Liver (tissue), 3 donors: ENCODE measurements at regions not wholly inside any gene's neighbourhood (a gene's known extent, or its start where the extent isn't known, plus 50 kb on each side); places are given as distances from the start of the nearest gene placed in this dataset.

ENCODE experiments used
- ATF3 ChIP-seq: IDR thresholded peaks from 2 replicates; pipeline ENCODE4 v1.6.1; 2016; ENCODE audit warnings: antibody characterized with exemption
- FOXA1 ChIP-seq: IDR thresholded peaks from 2 replicates; pipeline ENCODE4 v1.6.1; 2016; ENCODE audit warnings: antibody characterized with exemption
- GABPA ChIP-seq, 2 donors: IDR thresholded peaks in 1 of 2; conservative IDR thresholded peaks in 1 of 2; 2 replicates each; pipeline ENCODE4 v1.6.1; 2016; ENCODE audit warnings: antibody characterized with exemption in 2 of 2, mild to moderate bottlenecking in 1 of 2, moderate library complexity in 1 of 2
- HNF4A ChIP-seq, 2 donors: conservative IDR thresholded peaks; 2 replicates each; pipeline ENCODE4 v1.6.1; 2016; ENCODE audit warnings: antibody characterized with exemption in 2 of 2, mild to moderate bottlenecking in 2 of 2
- HNF4G ChIP-seq: IDR thresholded peaks from 2 replicates; pipeline ENCODE4 v1.6.1; 2016; ENCODE audit warnings: antibody characterized with exemption
- JUND ChIP-seq, 2 donors: IDR thresholded peaks; 2 replicates each; pipeline ENCODE4 v1.6.1; 2016; ENCODE audit warnings: antibody characterized with exemption in 2 of 2
- RAD21 ChIP-seq, 2 donors: IDR thresholded peaks; 2 replicates each; pipeline ENCODE4 v1.6.1; 2016; ENCODE audit warnings: antibody characterized with exemption in 2 of 2, mild to moderate bottlenecking in 2 of 2
- SP1 ChIP-seq: IDR thresholded peaks from 2 replicates; pipeline ENCODE4 v1.6.1; 2018; ENCODE audit warnings: antibody characterized with exemption, mild to moderate bottlenecking
- TAF1 ChIP-seq: conservative IDR thresholded peaks from 2 replicates; pipeline ENCODE4 v1.6.1; 2016; ENCODE audit warnings: antibody characterized with exemption, mild to moderate bottlenecking
- YY1 ChIP-seq: IDR thresholded peaks from 2 replicates; pipeline ENCODE4 v1.6.1; 2016; ENCODE audit warnings: antibody characterized with exemption, mild to moderate bottlenecking
- TF ChIP-seq, protein P1 (sequence below): fragments of 150-350 bp; IDR thresholded peaks from 2 replicates; pipeline ENCODE4 v1.5.1; 2017; ENCODE audit warnings: improper control_type of control experiment, low read depth, low read length; ENCODE audit not compliant: missing input control
- TF ChIP-seq, protein P2 (sequence below): IDR thresholded peaks from 2 replicates; pipeline ENCODE4 v1.6.1; 2016; ENCODE audit warnings: antibody characterized with exemption, mild to moderate bottlenecking
- TF ChIP-seq, protein P3 (sequence below): IDR thresholded peaks from 2 replicates; pipeline ENCODE4 v1.6.1; 2016; ENCODE audit warnings: antibody characterized with exemption
- TF ChIP-seq, protein P4 (sequence below): IDR thresholded peaks from 2 replicates; pipeline ENCODE4 v1.6.1; 2016; ENCODE audit warnings: antibody characterized with exemption
- donor health status: healthy.
- donor health status: healthy.

- TF ChIP-seq, protein P1, sequence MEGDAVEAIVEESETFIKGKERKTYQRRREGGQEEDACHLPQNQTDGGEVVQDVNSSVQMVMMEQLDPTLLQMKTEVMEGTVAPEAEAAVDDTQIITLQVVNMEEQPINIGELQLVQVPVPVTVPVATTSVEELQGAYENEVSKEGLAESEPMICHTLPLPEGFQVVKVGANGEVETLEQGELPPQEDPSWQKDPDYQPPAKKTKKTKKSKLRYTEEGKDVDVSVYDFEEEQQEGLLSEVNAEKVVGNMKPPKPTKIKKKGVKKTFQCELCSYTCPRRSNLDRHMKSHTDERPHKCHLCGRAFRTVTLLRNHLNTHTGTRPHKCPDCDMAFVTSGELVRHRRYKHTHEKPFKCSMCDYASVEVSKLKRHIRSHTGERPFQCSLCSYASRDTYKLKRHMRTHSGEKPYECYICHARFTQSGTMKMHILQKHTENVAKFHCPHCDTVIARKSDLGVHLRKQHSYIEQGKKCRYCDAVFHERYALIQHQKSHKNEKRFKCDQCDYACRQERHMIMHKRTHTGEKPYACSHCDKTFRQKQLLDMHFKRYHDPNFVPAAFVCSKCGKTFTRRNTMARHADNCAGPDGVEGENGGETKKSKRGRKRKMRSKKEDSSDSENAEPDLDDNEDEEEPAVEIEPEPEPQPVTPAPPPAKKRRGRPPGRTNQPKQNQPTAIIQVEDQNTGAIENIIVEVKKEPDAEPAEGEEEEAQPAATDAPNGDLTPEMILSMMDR = no peak
- TF ChIP-seq, protein P2, sequence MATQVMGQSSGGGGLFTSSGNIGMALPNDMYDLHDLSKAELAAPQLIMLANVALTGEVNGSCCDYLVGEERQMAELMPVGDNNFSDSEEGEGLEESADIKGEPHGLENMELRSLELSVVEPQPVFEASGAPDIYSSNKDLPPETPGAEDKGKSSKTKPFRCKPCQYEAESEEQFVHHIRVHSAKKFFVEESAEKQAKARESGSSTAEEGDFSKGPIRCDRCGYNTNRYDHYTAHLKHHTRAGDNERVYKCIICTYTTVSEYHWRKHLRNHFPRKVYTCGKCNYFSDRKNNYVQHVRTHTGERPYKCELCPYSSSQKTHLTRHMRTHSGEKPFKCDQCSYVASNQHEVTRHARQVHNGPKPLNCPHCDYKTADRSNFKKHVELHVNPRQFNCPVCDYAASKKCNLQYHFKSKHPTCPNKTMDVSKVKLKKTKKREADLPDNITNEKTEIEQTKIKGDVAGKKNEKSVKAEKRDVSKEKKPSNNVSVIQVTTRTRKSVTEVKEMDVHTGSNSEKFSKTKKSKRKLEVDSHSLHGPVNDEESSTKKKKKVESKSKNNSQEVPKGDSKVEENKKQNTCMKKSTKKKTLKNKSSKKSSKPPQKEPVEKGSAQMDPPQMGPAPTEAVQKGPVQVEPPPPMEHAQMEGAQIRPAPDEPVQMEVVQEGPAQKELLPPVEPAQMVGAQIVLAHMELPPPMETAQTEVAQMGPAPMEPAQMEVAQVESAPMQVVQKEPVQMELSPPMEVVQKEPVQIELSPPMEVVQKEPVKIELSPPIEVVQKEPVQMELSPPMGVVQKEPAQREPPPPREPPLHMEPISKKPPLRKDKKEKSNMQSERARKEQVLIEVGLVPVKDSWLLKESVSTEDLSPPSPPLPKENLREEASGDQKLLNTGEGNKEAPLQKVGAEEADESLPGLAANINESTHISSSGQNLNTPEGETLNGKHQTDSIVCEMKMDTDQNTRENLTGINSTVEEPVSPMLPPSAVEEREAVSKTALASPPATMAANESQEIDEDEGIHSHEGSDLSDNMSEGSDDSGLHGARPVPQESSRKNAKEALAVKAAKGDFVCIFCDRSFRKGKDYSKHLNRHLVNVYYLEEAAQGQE = no peak
- TF ChIP-seq, protein P3, sequence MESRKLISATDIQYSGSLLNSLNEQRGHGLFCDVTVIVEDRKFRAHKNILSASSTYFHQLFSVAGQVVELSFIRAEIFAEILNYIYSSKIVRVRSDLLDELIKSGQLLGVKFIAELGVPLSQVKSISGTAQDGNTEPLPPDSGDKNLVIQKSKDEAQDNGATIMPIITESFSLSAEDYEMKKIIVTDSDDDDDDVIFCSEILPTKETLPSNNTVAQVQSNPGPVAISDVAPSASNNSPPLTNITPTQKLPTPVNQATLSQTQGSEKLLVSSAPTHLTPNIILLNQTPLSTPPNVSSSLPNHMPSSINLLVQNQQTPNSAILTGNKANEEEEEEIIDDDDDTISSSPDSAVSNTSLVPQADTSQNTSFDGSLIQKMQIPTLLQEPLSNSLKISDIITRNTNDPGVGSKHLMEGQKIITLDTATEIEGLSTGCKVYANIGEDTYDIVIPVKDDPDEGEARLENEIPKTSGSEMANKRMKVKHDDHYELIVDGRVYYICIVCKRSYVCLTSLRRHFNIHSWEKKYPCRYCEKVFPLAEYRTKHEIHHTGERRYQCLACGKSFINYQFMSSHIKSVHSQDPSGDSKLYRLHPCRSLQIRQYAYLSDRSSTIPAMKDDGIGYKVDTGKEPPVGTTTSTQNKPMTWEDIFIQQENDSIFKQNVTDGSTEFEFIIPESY = no peak
- TF ChIP-seq, protein P4, sequence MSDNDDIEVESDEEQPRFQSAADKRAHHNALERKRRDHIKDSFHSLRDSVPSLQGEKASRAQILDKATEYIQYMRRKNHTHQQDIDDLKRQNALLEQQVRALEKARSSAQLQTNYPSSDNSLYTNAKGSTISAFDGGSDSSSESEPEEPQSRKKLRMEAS = no peak
- TF ChIP-seq TAF1 (no peak), SP1 (no peak), RAD21 (IDR thresholded peaks at IDR 0.05) (no peak), GABPA (IDR thresholded peaks at IDR 0.05 in 1 of 2, conservative IDR thresholded peaks at IDR 0.05 in 1 of 2) (no peak), YY1 (no peak), FOXA1 (no peak), HNF4A (conservative IDR thresholded peaks at IDR 0.05) (no peak), JUND (IDR thresholded peaks at IDR 0.05) (no peak), ATF3 (no peak), HNF4G (no peak)
Measured at GRCh38 chr21:28086861-28087581, 905.7 kb downstream of the LTN1 start.
